ENCODE measurements at regions not wholly inside any gene's neighbourhood (a gene's known extent, or its start where the extent isn't known, plus 50 kb on each side); places are given as distances from the start of the nearest gene placed in this dataset.

DNA sequence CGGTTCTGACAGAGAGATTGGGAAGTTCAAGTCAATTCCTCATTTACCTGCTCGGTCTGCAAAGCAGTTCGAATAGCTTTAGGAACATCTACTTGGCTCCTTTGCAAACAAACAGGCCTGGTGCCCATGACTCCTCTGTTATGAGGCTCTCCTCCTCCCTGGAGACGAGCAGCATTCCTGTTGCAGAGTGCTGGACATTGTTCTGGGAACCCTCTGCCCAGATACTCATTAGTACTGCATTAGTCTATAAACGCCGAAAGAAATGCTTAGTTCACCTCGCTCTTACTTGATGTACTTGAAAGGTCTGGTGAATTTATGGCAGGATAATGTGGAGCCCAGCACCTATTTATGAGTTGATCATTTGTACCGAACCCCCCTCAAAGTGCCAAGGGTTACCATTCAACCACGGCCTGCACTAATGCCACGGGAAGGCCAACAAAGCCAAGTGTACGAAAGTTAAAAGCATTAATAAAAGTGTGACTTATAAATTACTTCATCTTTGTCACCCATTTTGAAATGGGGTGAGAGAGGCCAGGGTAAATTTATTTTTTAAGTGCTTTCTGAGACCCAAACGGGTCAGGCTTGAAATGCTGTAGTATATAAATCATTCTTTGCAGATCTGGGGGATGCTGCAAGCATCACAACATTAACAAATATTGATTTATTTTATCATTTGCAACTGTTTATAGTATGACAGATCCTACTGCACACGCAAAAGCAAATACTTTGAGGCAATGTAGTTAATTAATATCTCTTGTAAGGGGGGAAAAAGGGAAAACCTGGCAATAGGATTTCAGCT lies 478.9 kb upstream of the PSMD7 start:
- Histone ChIP-seq H3K14ac (ENCODE audit: low read length in 2 of 2) (no peak overlapping the region), H3K4ac (ENCODE audit: low read depth in 1 of 2, low read length in 2 of 2) (no peak overlapping the region), H2AFZ (ENCODE audit: low read depth, low read length) (no peak overlapping the region), H2BK5ac (ENCODE audit: low read depth, low read length, poor library complexity, severe bottlenecking) (no peak overlapping the region), H3K4me2 (ENCODE audit: low read length, poor library complexity, severe bottlenecking) (no peak overlapping the region), H2AK5ac (ENCODE audit: low read length, severe bottlenecking) (no peak overlapping the region), H3K9ac (ENCODE audit: low read length) (no peak overlapping the region), H3K18ac (ENCODE audit: low read depth in 1 of 2, low read length in 2 of 2) (no peak overlapping the region), H3K9me3 (ENCODE audit: control insufficient read depth, low read length) (peaks cover 3% of the 10 kb centered on the region), H3K36me3 (ENCODE audit: control insufficient read depth in 1 of 2, insufficient read depth in 2 of 2, low read depth in 1 of 2, low read length in 2 of 2) (no peaks in the 10 kb centered on the region), H2BK120ac (ENCODE audit: low read depth, low read length) (no peak overlapping the region), H4K91ac (ENCODE audit: low read length) (no peak overlapping the region), H2BK15ac (ENCODE audit: low read depth, poor library complexity, severe bottlenecking) (no peak overlapping the region), H3K27ac (ENCODE audit: low read length, poor library complexity, severe bottlenecking) (no peak overlapping the region), H3K79me1 (replicated peaks; ENCODE audit: low read length, poor library complexity, severe bottlenecking) (no peaks in the 10 kb centered on the region), H2BK12ac (ENCODE audit: low read length in 2 of 2) (no peak overlapping the region), H3K4me1 (ENCODE audit: control insufficient read depth, insufficient read depth, low read depth, low read length) (no peaks in the 10 kb centered on the region), H4K8ac (ENCODE audit: low read length) (no peak overlapping the region), H3K27me3 (ENCODE audit: control insufficient read depth in 1 of 2, insufficient read depth in 1 of 2, low read length in 2 of 2) (no peaks in the 10 kb centered on the region), H3K4me3 (ENCODE audit: insufficient read depth in 1 of 2, low read depth in 1 of 2, low read length in 2 of 2) (no peak overlapping the region), H3K23ac (ENCODE audit: low read length in 2 of 2) (no peak overlapping the region)
- WGBS, result 87% methylated on average over 7 of the region's 13 CpGs
- DNase-seq, result no peak

DNA sequence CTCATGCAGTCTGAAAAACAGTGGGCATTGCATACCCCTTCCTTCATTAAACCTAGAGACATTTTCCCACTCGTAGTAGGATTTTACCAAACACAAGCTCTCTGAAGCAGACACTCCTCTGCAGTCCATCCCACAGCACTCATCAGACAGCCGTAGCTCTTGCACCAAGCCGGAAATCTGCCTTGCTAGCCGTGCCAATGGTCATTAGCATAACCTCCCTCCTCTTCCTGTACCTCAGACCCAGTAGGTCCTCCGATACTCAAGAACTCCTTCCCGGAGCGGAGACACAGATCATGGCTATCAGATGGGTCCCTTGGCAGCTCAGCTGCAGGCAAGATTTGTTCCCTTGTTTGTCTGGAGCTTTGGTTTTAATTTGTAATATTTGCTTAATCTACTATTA lies 483.1 kb upstream of the PSMD7 start:
- Histone ChIP-seq H3K4me1 (ENCODE audit: control insufficient read depth, insufficient read depth, low read depth, low read length) (no peaks in the 10 kb centered on the region), H3K4me3 (ENCODE audit: insufficient read depth in 1 of 2, low read depth in 1 of 2, low read length in 2 of 2) (no peak overlapping the region)
- 56% methylated on average over 7 of the region's 7 CpGs for WGBS

DNA sequence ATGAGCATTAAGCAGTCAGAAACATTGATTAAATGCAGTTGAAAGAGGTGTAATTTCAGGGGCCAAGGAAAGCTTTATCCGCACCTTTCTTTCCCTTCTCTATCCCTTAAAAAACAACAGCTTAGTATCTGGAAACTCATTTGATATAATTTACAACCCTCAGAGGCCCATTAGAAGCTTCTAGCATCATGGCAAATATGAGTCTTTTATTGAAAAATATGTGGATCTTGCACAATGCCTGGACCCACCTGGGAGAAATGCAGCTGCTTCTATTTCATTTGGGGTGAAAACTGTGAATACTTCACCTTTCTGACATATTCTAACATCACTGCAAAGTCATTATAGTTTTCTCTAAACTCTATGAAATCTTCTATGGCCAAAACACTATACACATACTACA lies 492.2 kb upstream of the PSMD7 start:
- Histone ChIP-seq H3K27me3 (ENCODE audit: control insufficient read depth in 1 of 2, insufficient read depth in 1 of 2, low read length in 2 of 2) (no peaks in the 10 kb centered on the region), H4K91ac (ENCODE audit: low read length) (no peak overlapping the region)

More for the DNA sequence above, 483.1 kb upstream of the PSMD7 start:
- H3K9ac ChIP-seq (ENCODE audit: low read length), result no peak overlapping the region
- H3K18ac ChIP-seq (ENCODE audit: low read depth in 1 of 2, low read length in 2 of 2), result no peak overlapping the region
- no peak overlapping the region for H2BK12ac ChIP-seq (ENCODE audit: low read length in 2 of 2)
- no peak overlapping the region for H2AK5ac ChIP-seq (ENCODE audit: low read length, severe bottlenecking)
- H3K79me1 ChIP-seq (replicated peaks; ENCODE audit: low read length, poor library complexity, severe bottlenecking), result no peaks in the 10 kb centered on the region
- no peak overlapping the region for H2BK15ac ChIP-seq (ENCODE audit: low read depth, poor library complexity, severe bottlenecking)
- no peak overlapping the region for H3K23ac ChIP-seq (ENCODE audit: low read length in 2 of 2)
- H3K9me3 ChIP-seq (ENCODE audit: control insufficient read depth, low read length), result no peaks in the 10 kb centered on the region
- no peak overlapping the region for H4K91ac ChIP-seq (ENCODE audit: low read length)
- H3K14ac ChIP-seq (ENCODE audit: low read length in 2 of 2), result no peak overlapping the region
- H2BK120ac ChIP-seq (ENCODE audit: low read depth, low read length), result no peak overlapping the region
- H3K27ac ChIP-seq (ENCODE audit: low read length, poor library complexity, severe bottlenecking), result no peak overlapping the region
- H2BK5ac ChIP-seq (ENCODE audit: low read depth, low read length, poor library complexity, severe bottlenecking), result no peak overlapping the region
- H3K36me3 ChIP-seq (ENCODE audit: control insufficient read depth in 1 of 2, insufficient read depth in 2 of 2, low read depth in 1 of 2, low read length in 2 of 2), result no peaks in the 10 kb centered on the region
- no peak overlapping the region for H4K8ac ChIP-seq (ENCODE audit: low read length)
- H2AFZ ChIP-seq (ENCODE audit: low read depth, low read length), result no peak overlapping the region
- H3K4me2 ChIP-seq (ENCODE audit: low read length, poor library complexity, severe bottlenecking), result no peak overlapping the region
- DNase-seq, result no peak
- H3K27me3 ChIP-seq (ENCODE audit: control insufficient read depth in 1 of 2, insufficient read depth in 1 of 2, low read length in 2 of 2), result no peaks in the 10 kb centered on the region
- H3K4ac ChIP-seq (ENCODE audit: low read depth in 1 of 2, low read length in 2 of 2), result no peak overlapping the region

DNA sequence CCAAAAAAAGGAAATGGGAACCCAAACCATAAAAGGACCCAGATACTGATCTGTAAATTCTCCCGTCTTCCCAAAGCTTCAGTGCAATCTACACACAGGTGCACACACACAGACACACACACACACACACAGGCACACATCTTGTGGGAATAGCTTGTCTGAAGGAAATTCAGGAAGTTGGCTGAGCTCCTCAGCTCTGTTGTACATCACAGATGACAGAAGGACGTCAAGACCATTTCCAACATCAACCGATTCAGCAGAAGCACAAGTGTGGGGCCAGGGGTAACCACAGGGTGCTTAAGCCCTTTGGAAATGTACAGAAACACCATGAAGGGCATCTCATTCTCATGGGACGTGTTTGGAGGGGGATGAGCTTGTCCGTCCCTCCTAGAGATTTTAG lies 498.1 kb upstream of the PSMD7 start:
- no peaks in the 10 kb centered on the region for H3K9me3 ChIP-seq (ENCODE audit: control insufficient read depth, low read length)
- H3K9ac ChIP-seq (ENCODE audit: low read length), result no peak overlapping the region
- no peak overlapping the region for H3K4me3 ChIP-seq (ENCODE audit: insufficient read depth in 1 of 2, low read depth in 1 of 2, low read length in 2 of 2)
- H3K18ac ChIP-seq (ENCODE audit: low read depth in 1 of 2, low read length in 2 of 2), result no peak overlapping the region
- H3K4me1 ChIP-seq (ENCODE audit: control insufficient read depth, insufficient read depth, low read depth, low read length), result no peaks in the 10 kb centered on the region
- H3K79me1 ChIP-seq (replicated peaks; ENCODE audit: low read length, poor library complexity, severe bottlenecking), result no peaks in the 10 kb centered on the region
- no peak overlapping the region for H2BK15ac ChIP-seq (ENCODE audit: low read depth, poor library complexity, severe bottlenecking)
- no peak overlapping the region for H2AFZ ChIP-seq (ENCODE audit: low read depth, low read length)
- no peak overlapping the region for H3K23ac ChIP-seq (ENCODE audit: low read length in 2 of 2)
- no peak overlapping the region for H3K14ac ChIP-seq (ENCODE audit: low read length in 2 of 2)
- H4K8ac ChIP-seq (ENCODE audit: low read length), result no peak overlapping the region
- WGBS, result 56% methylated on average over 4 of the region's 5 CpGs
- H2AK5ac ChIP-seq (ENCODE audit: low read length, severe bottlenecking), result no peak overlapping the region
- H3K4me2 ChIP-seq (ENCODE audit: low read length, poor library complexity, severe bottlenecking), result no peak overlapping the region
- no peak for DNase-seq
- no peak overlapping the region for H3K27ac ChIP-seq (ENCODE audit: low read length, poor library complexity, severe bottlenecking)
- no peak overlapping the region for H3K4ac ChIP-seq (ENCODE audit: low read depth in 1 of 2, low read length in 2 of 2)
- H2BK5ac ChIP-seq (ENCODE audit: low read depth, low read length, poor library complexity, severe bottlenecking), result no peak overlapping the region
- H4K91ac ChIP-seq (ENCODE audit: low read length), result no peak overlapping the region
- no peak overlapping the region for H2BK120ac ChIP-seq (ENCODE audit: low read depth, low read length)
- H2BK12ac ChIP-seq (ENCODE audit: low read length in 2 of 2), result no peak overlapping the region
- H3K27me3 ChIP-seq (ENCODE audit: control insufficient read depth in 1 of 2, insufficient read depth in 1 of 2, low read length in 2 of 2), result peaks cover 0 to 16% of the 10 kb centered on the region in 2 experiments
- no peaks in the 10 kb centered on the region for H3K36me3 ChIP-seq (ENCODE audit: control insufficient read depth in 1 of 2, insufficient read depth in 2 of 2, low read depth in 1 of 2, low read length in 2 of 2)

More for the DNA sequence above, 492.2 kb upstream of the PSMD7 start:
- no peak overlapping the region for H3K9ac ChIP-seq (ENCODE audit: low read length)
- no peak for DNase-seq
- H2AK5ac ChIP-seq (ENCODE audit: low read length, severe bottlenecking), result no peak overlapping the region
- H2BK12ac ChIP-seq (ENCODE audit: low read length in 2 of 2), result no peak overlapping the region
- no peak overlapping the region for H2BK5ac ChIP-seq (ENCODE audit: low read depth, low read length, poor library complexity, severe bottlenecking)
- no peaks in the 10 kb centered on the region for H3K4me1 ChIP-seq (ENCODE audit: control insufficient read depth, insufficient read depth, low read depth, low read length)
- H3K36me3 ChIP-seq (ENCODE audit: control insufficient read depth in 1 of 2, insufficient read depth in 2 of 2, low read depth in 1 of 2, low read length in 2 of 2), result no peaks in the 10 kb centered on the region
- H3K14ac ChIP-seq (ENCODE audit: low read length in 2 of 2), result no peak overlapping the region
- H3K9me3 ChIP-seq (ENCODE audit: control insufficient read depth, low read length), result no peaks in the 10 kb centered on the region
- WGBS, result no CpG with 5 or more reads among the region's 1 CpG
- no peak overlapping the region for H4K8ac ChIP-seq (ENCODE audit: low read length)
- no peak overlapping the region for H2AFZ ChIP-seq (ENCODE audit: low read depth, low read length)
- no peak overlapping the region for H3K27ac ChIP-seq (ENCODE audit: low read length, poor library complexity, severe bottlenecking)
- H3K18ac ChIP-seq (ENCODE audit: low read depth in 1 of 2, low read length in 2 of 2), result no peak overlapping the region
- no peak overlapping the region for H3K4me3 ChIP-seq (ENCODE audit: insufficient read depth in 1 of 2, low read depth in 1 of 2, low read length in 2 of 2)
- H2BK15ac ChIP-seq (ENCODE audit: low read depth, poor library complexity, severe bottlenecking), result no peak overlapping the region
- no peak overlapping the region for H3K4me2 ChIP-seq (ENCODE audit: low read length, poor library complexity, severe bottlenecking)
- H3K4ac ChIP-seq (ENCODE audit: low read depth in 1 of 2, low read length in 2 of 2), result no peak overlapping the region
- H2BK120ac ChIP-seq (ENCODE audit: low read depth, low read length), result no peak overlapping the region
- no peak overlapping the region for H3K23ac ChIP-seq (ENCODE audit: low read length in 2 of 2)
- no peaks in the 10 kb centered on the region for H3K79me1 ChIP-seq (replicated peaks; ENCODE audit: low read length, poor library complexity, severe bottlenecking)

Data from mesenchymal stem cell (in vitro differentiated cells and primary cell).